GM23338 (cell line): ENCODE measurements at regions not wholly inside any gene's neighbourhood (a gene's known extent, or its start where the extent isn't known, plus 50 kb on each side); places are given as distances from the start of the nearest gene placed in this dataset.

ENCODE experiments used
- TF ChIP-seq, protein P1 (sequence below): fragments of 250-450 bp; sonication (Bioruptor Pico); IDR thresholded peaks from 2 replicates; pipeline ENCODE4 v1.5.0; 2020; ENCODE audit warnings: mild to moderate bottlenecking, moderate library complexity
- TF ChIP-seq, protein P2 (sequence below): IDR thresholded peaks from one replicate; pipeline ENCODE4 v1.6.1; 2018; ENCODE audit warnings: antibody characterized with exemption; ENCODE audit not compliant: unreplicated experiment
- TF ChIP-seq, protein P3 (sequence below), 2 experiments: fragments of 200-600 bp in 1 of 2; sonication (generic) in 1 of 2; conservative IDR thresholded peaks; 2 replicates each; pipeline versions ENCODE4 v1.5.1 to v1.6.1; 2016 to 2017; ENCODE audit warnings: antibody characterized with exemption in 2 of 2, low read depth in 2 of 2, mild to moderate bottlenecking in 2 of 2, moderate library complexity in 1 of 2

DNA sequence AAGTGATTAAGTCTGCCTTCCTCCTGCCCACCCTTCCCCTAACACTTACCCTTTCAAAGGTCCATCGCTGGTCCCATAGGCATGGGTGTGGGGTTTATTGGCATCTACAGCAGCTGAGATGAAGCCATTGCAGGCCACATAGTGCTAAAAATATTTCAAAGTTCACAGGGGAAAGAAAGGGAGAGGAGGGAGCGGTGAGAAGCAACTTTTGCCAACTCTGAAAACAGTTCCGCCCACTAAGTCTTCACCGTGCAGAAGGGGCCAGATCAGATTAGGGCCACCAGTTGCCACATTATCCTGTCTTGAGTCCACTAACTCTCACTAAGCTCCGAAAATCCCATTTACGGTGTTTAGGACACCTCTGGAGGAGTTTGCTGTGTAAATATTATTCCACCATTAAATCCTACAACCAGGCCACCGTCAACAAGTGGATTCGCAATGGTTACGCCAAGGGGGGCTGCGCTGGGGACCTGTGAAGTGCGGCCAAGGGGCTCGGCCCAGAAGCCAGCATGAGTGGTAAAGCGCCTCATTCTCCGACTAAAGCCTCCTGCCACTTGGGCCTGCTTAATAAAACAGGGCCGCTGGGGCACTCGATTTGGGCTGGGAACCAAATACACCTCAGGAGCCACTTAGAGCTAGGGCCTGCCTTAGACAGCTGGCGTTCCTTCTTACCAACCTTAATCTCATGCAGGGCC, 534.9 kb downstream of the MIAT start (continued):
- TF ChIP-seq, protein P1, sequence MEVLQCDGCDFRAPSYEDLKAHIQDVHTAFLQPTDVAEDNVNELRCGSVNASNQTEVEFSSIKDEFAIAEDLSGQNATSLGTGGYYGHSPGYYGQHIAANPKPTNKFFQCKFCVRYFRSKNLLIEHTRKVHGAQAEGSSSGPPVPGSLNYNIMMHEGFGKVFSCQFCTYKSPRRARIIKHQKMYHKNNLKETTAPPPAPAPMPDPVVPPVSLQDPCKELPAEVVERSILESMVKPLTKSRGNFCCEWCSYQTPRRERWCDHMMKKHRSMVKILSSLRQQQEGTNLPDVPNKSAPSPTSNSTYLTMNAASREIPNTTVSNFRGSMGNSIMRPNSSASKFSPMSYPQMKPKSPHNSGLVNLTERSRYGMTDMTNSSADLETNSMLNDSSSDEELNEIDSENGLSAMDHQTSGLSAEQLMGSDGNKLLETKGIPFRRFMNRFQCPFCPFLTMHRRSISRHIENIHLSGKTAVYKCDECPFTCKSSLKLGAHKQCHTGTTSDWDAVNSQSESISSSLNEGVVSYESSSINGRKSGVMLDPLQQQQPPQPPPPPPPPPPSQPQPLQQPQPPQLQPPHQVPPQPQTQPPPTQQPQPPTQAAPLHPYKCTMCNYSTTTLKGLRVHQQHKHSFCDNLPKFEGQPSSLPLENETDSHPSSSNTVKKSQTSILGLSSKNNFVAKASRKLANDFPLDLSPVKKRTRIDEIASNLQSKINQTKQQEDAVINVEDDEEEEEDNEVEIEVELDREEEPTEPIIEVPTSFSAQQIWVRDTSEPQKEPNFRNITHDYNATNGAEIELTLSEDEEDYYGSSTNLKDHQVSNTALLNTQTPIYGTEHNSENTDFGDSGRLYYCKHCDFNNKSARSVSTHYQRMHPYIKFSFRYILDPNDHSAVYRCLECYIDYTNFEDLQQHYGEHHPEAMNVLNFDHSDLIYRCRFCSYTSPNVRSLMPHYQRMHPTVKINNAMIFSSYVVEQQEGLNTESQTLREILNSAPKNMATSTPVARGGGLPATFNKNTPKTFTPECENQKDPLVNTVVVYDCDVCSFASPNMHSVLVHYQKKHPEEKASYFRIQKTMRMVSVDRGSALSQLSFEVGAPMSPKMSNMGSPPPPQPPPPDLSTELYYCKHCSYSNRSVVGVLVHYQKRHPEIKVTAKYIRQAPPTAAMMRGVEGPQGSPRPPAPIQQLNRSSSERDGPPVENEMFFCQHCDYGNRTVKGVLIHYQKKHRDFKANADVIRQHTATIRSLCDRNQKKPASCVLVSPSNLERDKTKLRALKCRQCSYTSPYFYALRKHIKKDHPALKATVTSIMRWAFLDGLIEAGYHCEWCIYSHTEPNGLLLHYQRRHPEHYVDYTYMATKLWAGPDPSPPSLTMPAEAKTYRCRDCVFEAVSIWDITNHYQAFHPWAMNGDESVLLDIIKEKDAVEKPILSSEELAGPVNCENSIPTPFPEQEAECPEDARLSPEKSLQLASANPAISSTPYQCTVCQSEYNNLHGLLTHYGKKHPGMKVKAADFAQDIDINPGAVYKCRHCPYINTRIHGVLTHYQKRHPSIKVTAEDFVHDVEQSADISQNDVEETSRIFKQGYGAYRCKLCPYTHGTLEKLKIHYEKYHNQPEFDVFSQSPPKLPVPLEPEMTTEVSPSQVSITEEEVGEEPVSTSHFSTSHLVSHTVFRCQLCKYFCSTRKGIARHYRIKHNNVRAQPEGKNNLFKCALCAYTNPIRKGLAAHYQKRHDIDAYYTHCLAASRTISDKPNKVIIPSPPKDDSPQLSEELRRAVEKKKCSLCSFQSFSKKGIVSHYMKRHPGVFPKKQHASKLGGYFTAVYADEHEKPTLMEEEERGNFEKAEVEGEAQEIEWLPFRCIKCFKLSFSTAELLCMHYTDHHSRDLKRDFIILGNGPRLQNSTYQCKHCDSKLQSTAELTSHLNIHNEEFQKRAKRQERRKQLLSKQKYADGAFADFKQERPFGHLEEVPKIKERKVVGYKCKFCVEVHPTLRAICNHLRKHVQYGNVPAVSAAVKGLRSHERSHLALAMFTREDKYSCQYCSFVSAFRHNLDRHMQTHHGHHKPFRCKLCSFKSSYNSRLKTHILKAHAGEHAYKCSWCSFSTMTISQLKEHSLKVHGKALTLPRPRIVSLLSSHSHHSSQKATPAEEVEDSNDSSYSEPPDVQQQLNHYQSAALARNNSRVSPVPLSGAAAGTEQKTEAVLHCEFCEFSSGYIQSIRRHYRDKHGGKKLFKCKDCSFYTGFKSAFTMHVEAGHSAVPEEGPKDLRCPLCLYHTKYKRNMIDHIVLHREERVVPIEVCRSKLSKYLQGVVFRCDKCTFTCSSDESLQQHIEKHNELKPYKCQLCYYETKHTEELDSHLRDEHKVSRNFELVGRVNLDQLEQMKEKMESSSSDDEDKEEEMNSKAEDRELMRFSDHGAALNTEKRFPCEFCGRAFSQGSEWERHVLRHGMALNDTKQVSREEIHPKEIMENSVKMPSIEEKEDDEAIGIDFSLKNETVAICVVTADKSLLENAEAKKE, result no peak
- TF ChIP-seq, protein P2, sequence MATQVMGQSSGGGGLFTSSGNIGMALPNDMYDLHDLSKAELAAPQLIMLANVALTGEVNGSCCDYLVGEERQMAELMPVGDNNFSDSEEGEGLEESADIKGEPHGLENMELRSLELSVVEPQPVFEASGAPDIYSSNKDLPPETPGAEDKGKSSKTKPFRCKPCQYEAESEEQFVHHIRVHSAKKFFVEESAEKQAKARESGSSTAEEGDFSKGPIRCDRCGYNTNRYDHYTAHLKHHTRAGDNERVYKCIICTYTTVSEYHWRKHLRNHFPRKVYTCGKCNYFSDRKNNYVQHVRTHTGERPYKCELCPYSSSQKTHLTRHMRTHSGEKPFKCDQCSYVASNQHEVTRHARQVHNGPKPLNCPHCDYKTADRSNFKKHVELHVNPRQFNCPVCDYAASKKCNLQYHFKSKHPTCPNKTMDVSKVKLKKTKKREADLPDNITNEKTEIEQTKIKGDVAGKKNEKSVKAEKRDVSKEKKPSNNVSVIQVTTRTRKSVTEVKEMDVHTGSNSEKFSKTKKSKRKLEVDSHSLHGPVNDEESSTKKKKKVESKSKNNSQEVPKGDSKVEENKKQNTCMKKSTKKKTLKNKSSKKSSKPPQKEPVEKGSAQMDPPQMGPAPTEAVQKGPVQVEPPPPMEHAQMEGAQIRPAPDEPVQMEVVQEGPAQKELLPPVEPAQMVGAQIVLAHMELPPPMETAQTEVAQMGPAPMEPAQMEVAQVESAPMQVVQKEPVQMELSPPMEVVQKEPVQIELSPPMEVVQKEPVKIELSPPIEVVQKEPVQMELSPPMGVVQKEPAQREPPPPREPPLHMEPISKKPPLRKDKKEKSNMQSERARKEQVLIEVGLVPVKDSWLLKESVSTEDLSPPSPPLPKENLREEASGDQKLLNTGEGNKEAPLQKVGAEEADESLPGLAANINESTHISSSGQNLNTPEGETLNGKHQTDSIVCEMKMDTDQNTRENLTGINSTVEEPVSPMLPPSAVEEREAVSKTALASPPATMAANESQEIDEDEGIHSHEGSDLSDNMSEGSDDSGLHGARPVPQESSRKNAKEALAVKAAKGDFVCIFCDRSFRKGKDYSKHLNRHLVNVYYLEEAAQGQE, result no peak
- TF ChIP-seq, protein P3, sequence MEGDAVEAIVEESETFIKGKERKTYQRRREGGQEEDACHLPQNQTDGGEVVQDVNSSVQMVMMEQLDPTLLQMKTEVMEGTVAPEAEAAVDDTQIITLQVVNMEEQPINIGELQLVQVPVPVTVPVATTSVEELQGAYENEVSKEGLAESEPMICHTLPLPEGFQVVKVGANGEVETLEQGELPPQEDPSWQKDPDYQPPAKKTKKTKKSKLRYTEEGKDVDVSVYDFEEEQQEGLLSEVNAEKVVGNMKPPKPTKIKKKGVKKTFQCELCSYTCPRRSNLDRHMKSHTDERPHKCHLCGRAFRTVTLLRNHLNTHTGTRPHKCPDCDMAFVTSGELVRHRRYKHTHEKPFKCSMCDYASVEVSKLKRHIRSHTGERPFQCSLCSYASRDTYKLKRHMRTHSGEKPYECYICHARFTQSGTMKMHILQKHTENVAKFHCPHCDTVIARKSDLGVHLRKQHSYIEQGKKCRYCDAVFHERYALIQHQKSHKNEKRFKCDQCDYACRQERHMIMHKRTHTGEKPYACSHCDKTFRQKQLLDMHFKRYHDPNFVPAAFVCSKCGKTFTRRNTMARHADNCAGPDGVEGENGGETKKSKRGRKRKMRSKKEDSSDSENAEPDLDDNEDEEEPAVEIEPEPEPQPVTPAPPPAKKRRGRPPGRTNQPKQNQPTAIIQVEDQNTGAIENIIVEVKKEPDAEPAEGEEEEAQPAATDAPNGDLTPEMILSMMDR (conservative IDR thresholded peaks at IDR 0.05; ENCODE audit: low read depth in 2 of 2), result no peak
